WTC11 (cell line): ENCODE measurements at regions not wholly inside any gene's neighbourhood (a gene's known extent, or its start where the extent isn't known, plus 50 kb on each side); places are given as distances from the start of the nearest gene placed in this dataset.

ENCODE experiments used
- CTCF ChIP-seq: fragments of 200-600 bp; IDR thresholded peaks from 2 replicates; pipeline ENCODE4 v1.8.0; 2022; ENCODE audit warnings: antibody characterized with exemption
- IRF2 ChIP-seq: sonication (generic); formaldehyde crosslinking; IDR thresholded peaks from 2 replicates; pipeline ENCODE4 v1.8.0; 2022; ENCODE audit warnings: low read depth, missing genetic modification reagents, borderline replicate concordance
- MAX ChIP-seq: sonication (generic); formaldehyde crosslinking; IDR thresholded peaks from 2 replicates; pipeline ENCODE4 v1.8.0; 2022; ENCODE audit warnings: mild to moderate bottlenecking, missing genetic modification reagents
- MLX ChIP-seq: sonication (generic); formaldehyde crosslinking; IDR thresholded peaks from 2 replicates; pipeline ENCODE4 v1.8.1; 2023; ENCODE audit warnings: mild to moderate bottlenecking, missing genetic modification reagents, moderate library complexity
- NFE2L1 ChIP-seq: sonication (generic); formaldehyde crosslinking; IDR thresholded peaks from 2 replicates; pipeline ENCODE4 v1.8.1; 2023; ENCODE audit warnings: missing genetic modification reagents

GRCh38 chr4:14896656-14897175, 105.6 kb upstream of the CPEB2 start:
- TF ChIP-seq MAX (CRISPR knock-in tag): no peak
- TF ChIP-seq IRF2 (CRISPR knock-in tag): no peak
- TF ChIP-seq MLX: no peak
- TF ChIP-seq CTCF: no peak
- TF ChIP-seq NFE2L1 (CRISPR knock-in tag): no peak
